ENCODE measurements at regions not wholly inside any gene's neighbourhood (a gene's known extent, or its start where the extent isn't known, plus 50 kb on each side); places are given as distances from the start of the nearest gene placed in this dataset.

DNA sequence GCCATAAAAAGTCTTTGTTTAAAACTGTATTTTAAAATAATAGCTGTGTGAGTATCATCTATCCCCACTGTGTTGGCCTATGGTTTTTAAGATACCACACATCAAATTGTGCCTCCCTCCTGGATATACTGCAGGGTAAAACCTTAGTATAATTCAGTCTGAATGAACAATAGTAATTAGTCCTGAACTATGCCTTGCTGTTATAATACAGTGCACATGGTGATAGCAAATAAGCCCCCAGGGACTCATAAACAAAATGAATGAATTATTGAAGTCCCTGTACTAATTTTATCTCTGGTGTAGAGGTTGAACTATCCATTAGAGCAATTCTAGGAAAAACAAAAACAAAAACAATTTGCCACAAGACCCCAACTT lies 142.7 kb upstream of the ADAMTSL1 start:
- DNase-seq (ENCODE audit: low read depth): no peak
- no peak for TF ChIP-seq CTCF (IDR thresholded peaks at IDR 0.05; ENCODE audit: insufficient read depth, low read length)
- H3K4me3 ChIP-seq (ENCODE audit: low read depth, low read length): no peak overlapping the region

GRCh38 chr9:18331808-18332209 lies 142.1 kb upstream of the ADAMTSL1 start:
- no peak for TF ChIP-seq CTCF (IDR thresholded peaks at IDR 0.05; ENCODE audit: insufficient read depth, low read length)
- no peak overlapping the region for H3K4me3 ChIP-seq (ENCODE audit: low read depth, low read length)
- DNase-seq (ENCODE audit: low read depth): peak; percentile 76

- peak; percentile 36 for DNase-seq (ENCODE audit: low read depth)
- H3K4me3 ChIP-seq (ENCODE audit: low read depth, low read length): no peak overlapping the region
- no peak for TF ChIP-seq CTCF (IDR thresholded peaks at IDR 0.05; ENCODE audit: insufficient read depth, low read length)
Measured at GRCh38 chr9:18333157-18333556, 140.8 kb upstream of the ADAMTSL1 start.

- DNase-seq (ENCODE audit: low read depth): no peak
- H3K4me3 ChIP-seq (ENCODE audit: low read depth, low read length): no peak overlapping the region
- TF ChIP-seq CTCF (IDR thresholded peaks at IDR 0.05; ENCODE audit: insufficient read depth, low read length): no peak
Measured at GRCh38 chr9:18335825-18336224, 138.1 kb upstream of the ADAMTSL1 start.

GRCh38 chr9:18338042-18338441 lies 135.9 kb upstream of the ADAMTSL1 start:
- DNase-seq (ENCODE audit: low read depth): no peak
- TF ChIP-seq CTCF (IDR thresholded peaks at IDR 0.05; ENCODE audit: insufficient read depth, low read length): no peak
- H3K4me3 ChIP-seq (ENCODE audit: low read depth, low read length): no peak overlapping the region

GRCh38 chr9:18343784-18344183 lies 130.2 kb upstream of the ADAMTSL1 start:
- no peak overlapping the region for H3K4me3 ChIP-seq (ENCODE audit: low read depth, low read length)
- no peak for TF ChIP-seq CTCF (IDR thresholded peaks at IDR 0.05; ENCODE audit: insufficient read depth, low read length)
- peak; percentile 78 for DNase-seq (ENCODE audit: low read depth)

DNA sequence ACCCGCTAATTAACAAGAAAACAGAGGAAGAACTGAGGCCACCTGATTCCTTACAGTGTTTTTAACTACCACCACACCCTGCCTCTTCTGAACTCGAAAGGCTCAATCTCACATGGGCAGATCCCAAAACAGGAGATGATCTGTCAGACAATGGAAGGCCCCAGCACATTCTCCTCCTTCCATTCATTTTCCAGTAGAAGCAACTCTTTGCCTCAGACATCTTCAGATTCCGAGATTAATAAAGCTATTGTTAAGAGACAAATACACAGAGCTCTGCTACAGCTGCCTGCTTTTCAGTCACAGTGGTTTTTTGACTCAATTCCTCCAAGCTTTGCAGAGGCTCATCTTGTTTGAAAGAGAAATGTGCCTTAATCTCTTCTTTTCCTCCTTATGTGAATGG lies 127.2 kb upstream of the ADAMTSL1 start:
- no peak overlapping the region for H3K4me3 ChIP-seq (ENCODE audit: low read depth, low read length)
- no peak for DNase-seq (ENCODE audit: low read depth)
- TF ChIP-seq CTCF (IDR thresholded peaks at IDR 0.05; ENCODE audit: insufficient read depth, low read length): no peak

Data from fibroblast of the aortic adventitia (primary cell).